Neuron (in vitro differentiated cells): ENCODE measurements at regions not wholly inside any gene's neighbourhood (a gene's known extent, or its start where the extent isn't known, plus 50 kb on each side); places are given as distances from the start of the nearest gene placed in this dataset.

Experiments
- H2AFZ ChIP-seq: one replicate; pipeline ENCODE4 v1.6.1; 2013; ENCODE audit warnings: low read depth, mild to moderate bottlenecking, inconsistent platforms, low read length, moderate library complexity
- H3K27me3 ChIP-seq: one replicate; pipeline ENCODE4 v1.6.1; 2013; ENCODE audit warnings: low read length; ENCODE audit not compliant: insufficient read depth
- H3K36me3 ChIP-seq: one replicate; pipeline ENCODE4 v1.6.1; 2013; ENCODE audit warnings: low read length; ENCODE audit not compliant: insufficient read depth
- H3K4me1 ChIP-seq: one replicate; pipeline ENCODE4 v1.6.1; 2013; ENCODE audit warnings: low read length; ENCODE audit not compliant: insufficient read depth
- H3K4me3 ChIP-seq: 2 replicates; pipeline ENCODE4 v1.5.1; 2013; ENCODE audit warnings: mild to moderate bottlenecking, low read length, moderate library complexity
- H3K9me3 ChIP-seq: one replicate; pipeline ENCODE4 v1.6.1; 2013; ENCODE audit warnings: low read length

- Histone ChIP-seq H3K36me3 (no peaks in the 10 kb centered on the region), H3K4me1 (no peaks in the 10 kb centered on the region), H2AFZ (no peak overlapping the region), H3K27me3 (no peaks in the 10 kb centered on the region), H3K9me3 (no peaks in the 10 kb centered on the region), H3K4me3 (no peak overlapping the region)
Observed at GRCh38 chr11:69942333-69942820, 123.2 kb upstream of the FGF3 start.

DNA sequence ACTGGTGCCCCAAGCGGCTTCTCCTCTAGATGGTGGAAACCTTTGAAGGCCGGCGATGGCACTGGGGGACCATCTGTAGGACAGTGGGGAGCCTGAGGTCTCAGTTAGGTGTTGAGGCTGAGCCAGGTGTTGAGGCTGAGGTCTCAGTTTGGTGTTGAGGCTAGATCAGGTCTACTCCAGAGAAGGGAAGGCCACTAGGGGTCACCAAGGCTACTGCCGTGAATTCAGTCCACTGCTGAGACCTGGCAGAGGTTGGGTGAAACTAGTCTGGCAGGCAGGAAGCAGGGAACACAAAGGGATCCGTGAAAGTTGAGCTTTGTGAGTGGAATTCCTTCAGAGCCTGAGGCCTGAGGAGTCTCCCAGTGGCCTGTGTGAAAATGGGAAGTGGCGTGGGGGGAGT lies 123.8 kb upstream of the FGF3 start:
- no peaks in the 10 kb centered on the region for H3K27me3 ChIP-seq
- H3K36me3 ChIP-seq: no peaks in the 10 kb centered on the region
- no peak overlapping the region for H3K4me3 ChIP-seq
- no peak overlapping the region for H2AFZ ChIP-seq
- no peaks in the 10 kb centered on the region for H3K4me1 ChIP-seq
- no peaks in the 10 kb centered on the region for H3K9me3 ChIP-seq

GRCh38 chr11:69943506-69943905 lies 124.3 kb upstream of the FGF3 start:
- Histone ChIP-seq H3K36me3 (no peaks in the 10 kb centered on the region), H3K27me3 (no peaks in the 10 kb centered on the region), H3K9me3 (no peaks in the 10 kb centered on the region), H3K4me3 (no peak overlapping the region), H3K4me1 (no peaks in the 10 kb centered on the region), H2AFZ (no peak overlapping the region)

GRCh38 chr11:69944146-69944795 lies 125.1 kb upstream of the FGF3 start:
- H3K4me1 ChIP-seq: peaks cover under 1% of the 10 kb centered on the region
- H3K9me3 ChIP-seq: no peaks in the 10 kb centered on the region
- no peak overlapping the region for H2AFZ ChIP-seq
- H3K36me3 ChIP-seq: no peaks in the 10 kb centered on the region
- H3K27me3 ChIP-seq: no peaks in the 10 kb centered on the region
- H3K4me3 ChIP-seq: no peak overlapping the region

DNA sequence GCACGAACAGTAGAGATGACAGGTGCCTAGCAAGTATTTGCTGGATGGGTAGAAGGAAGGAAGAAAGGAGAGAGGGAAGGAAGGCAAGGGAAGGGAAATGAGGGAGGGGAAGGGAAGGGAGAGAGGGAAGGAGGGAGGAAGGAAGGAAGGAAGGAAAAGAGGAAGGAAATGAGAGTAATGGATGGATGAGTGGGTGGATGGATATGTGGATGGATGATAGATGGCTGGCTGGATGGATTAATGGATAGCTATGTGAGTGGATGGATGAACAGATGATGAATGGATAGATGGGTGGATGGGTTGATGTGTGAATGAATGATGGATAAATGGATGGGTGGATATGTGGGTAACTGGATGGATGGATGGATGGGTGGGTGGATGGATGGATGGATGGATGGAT lies 125.9 kb upstream of the FGF3 start:
- Histone ChIP-seq H3K4me1 (peaks cover 3% of the 10 kb centered on the region), H3K4me3 (no peak overlapping the region), H2AFZ (no peak overlapping the region), H3K9me3 (no peaks in the 10 kb centered on the region), H3K36me3 (no peaks in the 10 kb centered on the region), H3K27me3 (no peaks in the 10 kb centered on the region)

DNA sequence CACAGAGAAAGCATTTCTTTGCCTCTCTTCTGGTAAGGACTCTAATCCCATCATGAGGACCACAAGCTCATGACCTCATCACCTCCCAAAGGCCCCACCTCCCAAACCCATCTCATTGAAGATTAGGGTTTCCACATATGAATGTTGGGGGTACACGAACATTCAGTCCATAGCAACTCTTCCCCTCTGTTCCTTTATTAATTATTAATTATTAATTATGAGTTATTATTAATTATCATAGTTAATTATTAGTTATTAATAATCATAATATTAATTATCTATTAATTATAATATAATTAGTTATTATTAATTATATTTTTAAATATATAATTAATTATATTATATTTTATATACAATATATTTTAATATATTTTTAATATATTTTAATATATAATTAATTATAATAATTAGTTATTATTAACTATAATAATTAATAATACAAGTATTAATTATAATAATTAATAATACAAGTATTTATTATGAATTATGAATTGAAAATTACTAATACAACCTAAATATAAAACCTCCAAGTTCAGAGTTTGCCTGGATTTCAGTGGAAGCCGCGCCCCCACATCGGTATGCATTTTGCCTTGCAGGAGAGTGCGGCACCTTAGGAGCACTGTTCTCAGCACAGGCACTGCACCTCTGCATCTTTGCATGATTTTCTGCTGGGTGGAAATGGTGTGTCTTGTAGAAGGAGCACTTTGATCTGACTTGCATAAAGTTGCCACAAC lies 128.0 kb upstream of the FGF3 start:
- Histone ChIP-seq H3K27me3 (no peaks in the 10 kb centered on the region), H3K4me1 (peaks cover 3% of the 10 kb centered on the region), H3K4me3 (no peak overlapping the region), H3K36me3 (no peaks in the 10 kb centered on the region), H2AFZ (no peak overlapping the region), H3K9me3 (no peaks in the 10 kb centered on the region)

GRCh38 chr11:69947793-69948255 lies 128.6 kb upstream of the FGF3 start:
- Histone ChIP-seq H3K27me3 (no peaks in the 10 kb centered on the region), H3K36me3 (no peaks in the 10 kb centered on the region), H3K4me3 (no peak overlapping the region), H3K4me1 (peaks cover 3% of the 10 kb centered on the region), H2AFZ (no peak overlapping the region), H3K9me3 (no peaks in the 10 kb centered on the region)

DNA sequence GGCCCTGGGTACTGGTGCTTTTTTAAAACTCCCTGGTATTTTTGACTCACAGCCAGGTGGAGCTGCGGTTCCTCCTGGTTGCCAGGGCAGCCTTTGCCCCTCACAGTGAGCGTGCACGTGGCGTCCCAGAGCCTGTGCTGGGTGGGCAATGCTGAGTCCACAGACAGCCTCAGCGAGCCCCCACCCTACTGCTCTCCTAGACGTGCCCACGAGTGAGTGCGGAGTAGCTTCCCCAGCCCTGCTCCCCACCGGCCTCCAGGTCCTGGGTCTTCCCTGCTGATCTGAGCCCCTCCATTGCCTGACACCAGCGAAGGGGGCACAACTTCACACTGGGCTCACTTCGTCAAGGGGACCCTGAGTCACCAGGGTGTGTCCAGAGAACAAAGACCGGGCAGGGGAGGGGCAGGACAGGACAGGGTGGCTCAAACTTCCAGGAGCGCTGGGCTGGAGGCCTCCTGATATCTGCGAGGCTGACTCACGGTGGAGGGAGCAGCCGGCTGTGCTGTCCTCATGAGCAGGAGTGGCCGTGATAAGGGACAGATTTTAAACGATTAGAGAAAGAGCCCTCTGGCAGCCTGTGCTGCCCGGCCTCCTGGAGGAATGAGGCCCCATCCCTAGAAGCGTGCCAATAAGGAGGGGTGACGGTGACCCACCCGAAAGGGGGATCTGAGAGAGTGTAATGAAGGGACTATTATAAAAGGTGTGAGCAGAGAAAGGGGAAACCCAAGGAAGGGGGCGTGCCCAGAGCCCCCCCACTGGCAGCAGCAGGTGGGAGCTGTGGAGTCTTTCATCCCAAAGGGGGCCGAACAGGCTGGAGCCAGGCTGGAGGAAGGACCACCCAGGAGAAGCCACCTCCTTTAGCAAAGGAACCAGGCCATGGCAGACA lies 129.3 kb upstream of the FGF3 start:
- no peak overlapping the region for H3K4me3 ChIP-seq
- no peaks in the 10 kb centered on the region for H3K27me3 ChIP-seq
- H3K4me1 ChIP-seq: peaks cover 3% of the 10 kb centered on the region
- H3K36me3 ChIP-seq: no peaks in the 10 kb centered on the region
- H2AFZ ChIP-seq: no peak overlapping the region
- no peaks in the 10 kb centered on the region for H3K9me3 ChIP-seq

- H3K4me1 ChIP-seq: peaks cover 3% of the 10 kb centered on the region
- no peak overlapping the region for H2AFZ ChIP-seq
- H3K27me3 ChIP-seq: no peaks in the 10 kb centered on the region
- no peak overlapping the region for H3K4me3 ChIP-seq
- no peaks in the 10 kb centered on the region for H3K9me3 ChIP-seq
- H3K36me3 ChIP-seq: no peaks in the 10 kb centered on the region
Observed at GRCh38 chr11:69949327-69949726, 128.8 kb upstream of the ANO1 start.

- H3K4me3 ChIP-seq: no peak overlapping the region
- H3K4me1 ChIP-seq: peaks cover 3% of the 10 kb centered on the region
- H2AFZ ChIP-seq: no peak overlapping the region
- no peaks in the 10 kb centered on the region for H3K27me3 ChIP-seq
- no peaks in the 10 kb centered on the region for H3K36me3 ChIP-seq
- no peaks in the 10 kb centered on the region for H3K9me3 ChIP-seq
Observed at GRCh38 chr11:69950120-69950519, 128.0 kb upstream of the ANO1 start.

DNA sequence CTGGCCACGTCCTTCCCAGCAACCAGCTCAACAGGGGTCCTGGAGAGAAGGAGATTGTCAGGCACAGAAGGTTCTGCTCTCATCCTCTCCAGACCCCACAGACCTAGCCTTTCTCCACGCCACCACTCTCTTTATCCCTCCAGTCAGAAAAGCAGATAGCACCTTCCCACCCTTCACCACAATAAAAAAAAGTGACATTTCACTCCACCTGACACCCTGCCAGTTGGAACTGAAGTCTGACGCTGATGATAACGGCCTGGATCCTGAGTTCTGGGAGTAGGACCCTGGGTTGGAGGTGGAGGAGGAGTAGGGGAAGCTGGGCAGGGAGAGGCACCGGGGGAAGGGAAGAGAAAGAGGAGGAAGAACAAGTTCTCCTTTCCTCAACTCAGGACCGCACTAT lies 127.5 kb upstream of the ANO1 start:
- H3K9me3 ChIP-seq: no peaks in the 10 kb centered on the region
- no peaks in the 10 kb centered on the region for H3K36me3 ChIP-seq
- peaks cover 3% of the 10 kb centered on the region for H3K4me1 ChIP-seq
- no peak overlapping the region for H3K4me3 ChIP-seq
- no peaks in the 10 kb centered on the region for H3K27me3 ChIP-seq
- H2AFZ ChIP-seq: no peak overlapping the region

- H2AFZ ChIP-seq: no peak overlapping the region
- H3K4me1 ChIP-seq: peaks cover 3% of the 10 kb centered on the region
- H3K36me3 ChIP-seq: no peaks in the 10 kb centered on the region
- no peaks in the 10 kb centered on the region for H3K27me3 ChIP-seq
- H3K4me3 ChIP-seq: no peak overlapping the region
- no peaks in the 10 kb centered on the region for H3K9me3 ChIP-seq
Observed at GRCh38 chr11:69951821-69952220, 126.3 kb upstream of the ANO1 start.
